ENCODE measurements at regions not wholly inside any gene's neighbourhood (a gene's known extent, or its start where the extent isn't known, plus 50 kb on each side); places are given as distances from the start of the nearest gene placed in this dataset.
A peak's percentile ranks its signal among the peaks of the same experiment; 100 is the strongest.

DNA sequence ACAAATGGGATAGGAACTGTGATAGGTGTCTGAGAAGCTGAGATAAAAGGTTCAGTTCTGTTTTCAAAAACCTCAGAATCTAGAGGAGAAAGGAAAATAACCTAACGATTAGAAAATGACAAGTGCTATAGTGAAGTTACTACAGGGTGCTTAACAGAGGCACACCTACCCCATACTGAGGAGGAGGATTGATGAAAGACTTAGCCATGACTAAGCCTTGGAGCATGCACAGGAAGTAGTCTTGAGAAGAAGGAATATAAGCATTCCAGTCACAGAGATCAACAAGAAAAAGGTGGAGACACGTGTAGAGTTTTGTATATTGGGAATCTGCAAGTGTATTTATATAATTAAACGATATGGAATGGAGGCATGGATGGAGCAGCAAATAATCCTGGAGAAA lies 1225.5 kb upstream of the CELF2 start:
- H3K4me3 ChIP-seq (ENCODE audit: low read depth, low read length): no peak overlapping the region
- no peak for DNase-seq (ENCODE audit: low read depth)
- no peak for TF ChIP-seq CTCF (IDR thresholded peaks at IDR 0.05; ENCODE audit: insufficient read depth, low read depth, low read length)

- no peak for DNase-seq (ENCODE audit: low read depth)
- no peak for TF ChIP-seq CTCF (IDR thresholded peaks at IDR 0.05; ENCODE audit: insufficient read depth, low read depth, low read length)
- H3K4me3 ChIP-seq (ENCODE audit: low read depth, low read length): no peak overlapping the region
Measured at GRCh38 chr10:9796564-9796963, 1221.1 kb upstream of the CELF2 start.

GRCh38 chr10:9800011-9800410 lies 1217.7 kb upstream of the CELF2 start:
- H3K4me3 ChIP-seq (ENCODE audit: low read depth, low read length): no peak overlapping the region
- no peak for DNase-seq (ENCODE audit: low read depth)
- TF ChIP-seq CTCF (IDR thresholded peaks at IDR 0.05; ENCODE audit: insufficient read depth, low read depth, low read length): no peak

DNA sequence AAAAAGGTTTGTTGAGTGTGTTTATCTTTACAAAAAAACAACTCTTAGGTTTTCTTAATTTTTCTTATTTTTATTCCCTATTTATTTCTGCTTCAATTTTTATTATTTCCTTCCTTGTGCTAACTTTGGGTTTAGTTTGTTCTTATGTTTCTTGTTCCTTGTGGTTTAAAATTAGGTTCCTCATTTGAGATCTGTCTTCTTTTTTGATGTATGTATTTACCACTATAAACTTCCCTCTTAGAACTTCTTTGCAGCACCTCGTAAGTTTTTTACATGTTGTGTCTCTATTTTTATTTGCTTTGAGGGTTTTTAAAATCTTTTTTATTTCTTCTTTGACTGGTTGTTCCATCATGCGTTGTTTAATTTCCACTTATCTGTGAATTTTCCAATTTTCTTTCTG lies 1217.1 kb upstream of the CELF2 start:
- TF ChIP-seq CTCF (IDR thresholded peaks at IDR 0.05; ENCODE audit: insufficient read depth, low read depth, low read length): no peak
- no peak overlapping the region for H3K4me3 ChIP-seq (ENCODE audit: low read depth, low read length)
- DNase-seq (ENCODE audit: low read depth): no peak

DNA sequence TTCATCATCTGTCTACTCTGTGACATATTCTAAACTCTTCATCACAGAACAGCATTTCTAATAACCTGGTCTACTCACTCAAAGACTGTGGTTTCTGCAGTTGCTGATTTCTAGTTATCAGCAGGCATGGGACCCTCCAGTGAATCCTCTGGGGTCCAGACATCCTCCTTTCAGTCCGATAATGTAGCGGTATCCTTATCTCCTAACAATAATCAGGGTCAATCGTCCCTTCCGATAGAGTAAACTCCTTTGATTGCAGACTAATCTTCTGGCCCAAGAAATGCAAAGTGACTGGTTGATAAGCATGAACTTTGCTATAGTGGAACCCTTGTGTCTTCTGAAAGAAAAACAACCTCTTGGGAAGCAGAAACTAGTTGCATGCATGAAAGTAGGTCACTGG lies 1209.8 kb upstream of the CELF2 start:
- no peak for TF ChIP-seq CTCF (IDR thresholded peaks at IDR 0.05; ENCODE audit: insufficient read depth, low read depth, low read length)
- DNase-seq (ENCODE audit: low read depth): no peak
- no peak overlapping the region for H3K4me3 ChIP-seq (ENCODE audit: low read depth, low read length)

- TF ChIP-seq CTCF (IDR thresholded peaks at IDR 0.05; ENCODE audit: insufficient read depth, low read depth, low read length): no peak
- DNase-seq (ENCODE audit: low read depth): no peak
- H3K4me3 ChIP-seq (ENCODE audit: low read depth, low read length): no peak overlapping the region
Measured at GRCh38 chr10:9811601-9812000, 1206.1 kb upstream of the CELF2 start.

- no peak for TF ChIP-seq CTCF (IDR thresholded peaks at IDR 0.05; ENCODE audit: insufficient read depth, low read depth, low read length)
- H3K4me3 ChIP-seq (ENCODE audit: low read depth, low read length): no peak overlapping the region
- DNase-seq (ENCODE audit: low read depth): peak; percentile 44
Measured at GRCh38 chr10:9814285-9814864, 1203.3 kb upstream of the CELF2 start.
